ENCODE measurements at regions not wholly inside any gene's neighbourhood (a gene's known extent, or its start where the extent isn't known, plus 50 kb on each side); places are given as distances from the start of the nearest gene placed in this dataset.

- no peak for DNase-seq (ENCODE audit: low read depth)
Observed at GRCh38 chr13:74669149-74669548, 534.9 kb upstream of the KLF12 start.

GRCh38 chr13:74667656-74668203, 533.5 kb upstream of the KLF12 start:
- no peak for DNase-seq (ENCODE audit: low read depth)

GRCh38 chr13:74662905-74663304, 528.7 kb upstream of the KLF12 start:
- no peak for DNase-seq (ENCODE audit: low read depth)

GRCh38 chr13:74661851-74662250, 527.6 kb upstream of the KLF12 start:
- peak; percentile 34 for DNase-seq (ENCODE audit: low read depth)

- no peak for DNase-seq (ENCODE audit: low read depth)
Observed at GRCh38 chr13:74657765-74658164, 523.6 kb upstream of the KLF12 start.

GRCh38 chr13:74651121-74651520, 516.9 kb upstream of the KLF12 start:
- no peak for DNase-seq (ENCODE audit: low read depth)

- DNase-seq (ENCODE audit: low read depth) = no peak
Observed at GRCh38 chr13:74647991-74648390, 513.8 kb upstream of the KLF12 start.

GRCh38 chr13:74647211-74647610, 513.0 kb upstream of the KLF12 start:
- DNase-seq (ENCODE audit: low read depth) = no peak

GRCh38 chr13:74646091-74646490, 511.9 kb upstream of the KLF12 start:
- DNase-seq (ENCODE audit: low read depth) = no peak

- DNase-seq (ENCODE audit: low read depth) = no peak
Observed at GRCh38 chr13:74645586-74645985, 511.4 kb upstream of the KLF12 start.

- DNase-seq (ENCODE audit: low read depth) = no peak
Observed at GRCh38 chr13:74644229-74644628, 510.0 kb upstream of the KLF12 start.

GRCh38 chr13:74641586-74641985, 507.4 kb upstream of the KLF12 start:
- no peak for DNase-seq (ENCODE audit: low read depth)

- no peak for DNase-seq (ENCODE audit: low read depth)
Observed at GRCh38 chr13:74633734-74634133, 499.5 kb upstream of the KLF12 start.

GRCh38 chr13:74629985-74630384, 495.8 kb upstream of the KLF12 start:
- DNase-seq (ENCODE audit: low read depth) = no peak

GRCh38 chr13:74625541-74625940, 491.3 kb upstream of the KLF12 start:
- DNase-seq (ENCODE audit: low read depth) = no peak

- no peak for DNase-seq (ENCODE audit: low read depth)
Observed at GRCh38 chr13:74623761-74624160, 489.6 kb upstream of the KLF12 start.

- no peak for DNase-seq (ENCODE audit: low read depth)
Observed at GRCh38 chr13:74622284-74622683, 488.1 kb upstream of the KLF12 start.

- DNase-seq (ENCODE audit: low read depth) = no peak
Observed at GRCh38 chr13:74620711-74621110, 486.5 kb upstream of the KLF12 start.

- DNase-seq (ENCODE audit: low read depth) = no peak
Observed at GRCh38 chr13:74620308-74620707, 486.1 kb upstream of the KLF12 start.

GRCh38 chr13:74597526-74597925, 463.3 kb upstream of the KLF12 start:
- no peak for DNase-seq (ENCODE audit: low read depth)

- DNase-seq (ENCODE audit: low read depth) = no peak
Observed at GRCh38 chr13:74596691-74597090, 462.5 kb upstream of the KLF12 start.

- no peak for DNase-seq (ENCODE audit: low read depth)
Observed at GRCh38 chr13:74593688-74594087, 459.5 kb upstream of the KLF12 start.

GRCh38 chr13:74586847-74587246, 452.6 kb upstream of the KLF12 start:
- DNase-seq (ENCODE audit: low read depth) = no peak

GRCh38 chr13:74576420-74576819, 442.2 kb upstream of the KLF12 start:
- no peak for DNase-seq (ENCODE audit: low read depth)

- DNase-seq (ENCODE audit: low read depth) = peak; percentile 54
Observed at GRCh38 chr13:74575729-74576125, 441.5 kb upstream of the KLF12 start.

Data from EH (cell line).